HG03039 (cell line): ENCODE measurements at regions not wholly inside any gene's neighbourhood (a gene's known extent, or its start where the extent isn't known, plus 50 kb on each side); places are given as distances from the start of the nearest gene placed in this dataset.
"Not testable (repeated sequence)": the region's sequence is repeated elsewhere in the genome, so short reads cannot be mapped to it uniquely, and the experiment has no call there.

Source experiments
- ATAC-seq: cut with Tn5 transposase; IDR thresholded peaks from one replicate; pipeline ENCODE4 v1.9.1; 2021; ENCODE audit warnings: mild to moderate bottlenecking, moderate library complexity; ENCODE audit not compliant: unreplicated experiment

GRCh38 chr13:21909331-21909730 lies 238.5 kb downstream of the FGF9 start:
- no peak for ATAC-seq

DNA sequence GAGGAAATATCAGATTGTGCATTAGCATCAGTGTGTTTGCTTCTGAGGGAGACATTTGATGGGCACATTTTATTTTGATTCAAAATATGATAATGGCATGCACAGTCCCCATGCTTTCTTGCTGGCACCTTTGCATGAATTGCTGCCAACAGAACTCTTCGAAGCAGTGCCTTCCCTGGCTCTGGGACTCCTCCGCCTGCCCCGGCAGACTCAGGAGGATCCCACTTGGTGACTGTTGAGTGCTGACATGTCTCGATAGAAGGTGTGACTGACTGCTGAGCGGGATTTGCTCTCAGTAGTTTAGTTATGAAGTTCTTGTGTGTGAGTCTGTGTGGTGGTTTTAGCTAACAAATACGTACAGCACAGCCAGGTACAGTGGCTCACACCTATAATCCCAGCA lies 239.7 kb downstream of the FGF9 start:
- no peak for ATAC-seq

GRCh38 chr13:21911646-21912298 lies 240.9 kb downstream of the FGF9 start:
- no peak for ATAC-seq

- no peak for ATAC-seq
Observed at GRCh38 chr13:21913010-21913409, 242.1 kb downstream of the FGF9 start.

- ATAC-seq, result no peak
Observed at GRCh38 chr13:21917086-21918015, 246.5 kb downstream of the FGF9 start.

GRCh38 chr13:21920802-21921201 lies 249.9 kb downstream of the FGF9 start:
- ATAC-seq, result not testable (repeated sequence)

DNA sequence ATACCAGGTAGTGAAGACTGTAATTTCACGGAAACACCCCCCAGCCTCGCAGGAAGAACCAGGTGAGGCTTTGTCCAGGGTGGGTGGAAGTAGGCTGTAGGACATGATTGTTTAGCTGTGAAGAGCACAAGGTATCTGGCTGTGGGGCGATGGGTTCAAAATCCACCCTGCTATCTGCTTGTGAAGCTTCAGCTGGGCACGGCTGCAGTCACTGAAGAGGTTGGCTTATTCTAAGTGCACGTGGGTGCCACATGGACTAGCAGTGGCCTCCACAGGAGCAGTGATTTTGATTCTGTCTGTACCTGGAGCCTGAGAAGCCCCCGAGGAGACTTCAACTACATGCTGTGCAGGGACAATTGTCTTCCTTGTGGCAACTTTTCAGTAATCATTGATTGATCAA lies 254.1 kb downstream of the FGF9 start:
- no peak for ATAC-seq

DNA sequence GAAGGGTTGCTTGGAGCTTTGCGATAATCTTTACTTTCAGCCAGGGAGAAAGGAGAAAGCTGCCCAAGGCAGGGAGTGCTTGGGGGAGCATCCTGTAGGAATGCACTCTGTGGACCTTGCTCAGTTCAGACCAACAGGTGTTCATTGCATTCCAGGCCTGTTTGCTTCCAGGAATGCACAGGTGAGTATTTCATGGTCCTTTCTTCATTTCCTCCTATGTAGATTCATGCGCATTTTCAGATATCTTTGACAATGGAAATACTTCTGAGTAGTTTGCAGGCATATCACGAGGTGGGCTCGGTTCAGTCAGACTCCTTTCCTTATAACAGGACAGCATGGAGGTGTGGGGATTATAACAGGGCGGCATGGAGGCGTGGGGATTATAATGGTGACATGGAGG lies 254.8 kb downstream of the FGF9 start:
- ATAC-seq, result no peak

- no peak for ATAC-seq
Observed at GRCh38 chr13:21929400-21929799, 258.5 kb downstream of the FGF9 start.

DNA sequence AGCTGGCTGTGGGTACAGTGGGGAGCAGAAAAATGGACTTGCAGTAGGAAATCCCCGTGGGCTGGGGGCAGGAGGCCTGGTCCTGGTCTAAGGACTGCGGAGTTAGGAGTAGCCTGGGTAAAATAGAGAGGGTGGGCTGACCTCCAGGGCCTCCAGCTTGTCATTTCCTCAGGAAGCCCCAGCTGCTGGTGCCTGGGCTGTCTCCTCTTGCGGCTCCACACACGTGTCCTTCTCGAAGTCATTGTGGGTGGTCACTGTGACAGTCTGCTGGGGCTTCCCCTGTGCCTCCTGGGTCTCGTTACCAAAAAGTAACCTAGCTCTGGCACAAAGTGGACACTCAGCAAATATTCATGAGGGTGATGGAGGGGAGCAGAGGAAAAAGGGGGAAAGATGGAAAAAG lies 259.7 kb downstream of the FGF9 start:
- ATAC-seq, result no peak

- ATAC-seq, result no peak
Observed at GRCh38 chr13:21932578-21932977, 261.7 kb downstream of the FGF9 start.

DNA sequence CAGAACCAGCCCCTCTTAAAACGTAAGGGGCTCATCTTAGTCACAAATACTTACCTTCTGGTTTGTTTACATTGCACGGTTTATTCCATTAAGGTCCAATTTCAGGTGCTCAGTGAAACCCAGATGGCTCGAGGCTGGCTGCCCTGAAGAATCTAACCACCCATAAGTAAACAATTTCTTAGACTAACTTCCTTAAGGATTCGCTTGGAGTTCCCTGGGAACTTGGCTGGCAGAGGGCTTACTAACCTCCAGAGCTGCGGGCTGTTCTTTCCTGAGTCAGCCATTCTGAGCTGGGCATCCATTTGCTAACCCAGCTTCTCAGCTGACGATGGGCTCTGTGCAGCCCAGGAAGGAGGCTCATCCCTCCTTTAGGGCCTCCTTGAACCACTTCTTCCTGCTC lies 262.1 kb downstream of the FGF9 start:
- ATAC-seq, result no peak

DNA sequence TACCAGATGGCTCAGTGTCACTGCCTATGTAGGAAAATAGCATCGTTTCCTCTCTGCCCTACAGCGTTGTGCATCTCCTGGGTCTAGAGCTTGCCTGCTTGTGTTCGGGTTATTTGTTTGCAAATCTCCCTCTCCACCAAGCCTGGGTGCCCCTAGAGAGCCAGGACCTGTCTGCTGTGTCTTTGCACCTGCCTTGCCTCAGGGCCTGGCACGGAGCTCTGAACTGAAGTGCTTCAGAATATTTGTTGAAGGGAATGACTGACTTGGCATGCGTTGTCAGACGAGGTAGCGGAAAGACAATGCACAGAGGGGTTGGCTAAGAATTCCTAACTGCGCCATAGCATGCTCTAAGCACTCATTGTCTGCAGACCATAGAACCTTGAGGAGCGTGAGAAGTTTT lies 263.4 kb downstream of the FGF9 start:
- ATAC-seq, result no peak

DNA sequence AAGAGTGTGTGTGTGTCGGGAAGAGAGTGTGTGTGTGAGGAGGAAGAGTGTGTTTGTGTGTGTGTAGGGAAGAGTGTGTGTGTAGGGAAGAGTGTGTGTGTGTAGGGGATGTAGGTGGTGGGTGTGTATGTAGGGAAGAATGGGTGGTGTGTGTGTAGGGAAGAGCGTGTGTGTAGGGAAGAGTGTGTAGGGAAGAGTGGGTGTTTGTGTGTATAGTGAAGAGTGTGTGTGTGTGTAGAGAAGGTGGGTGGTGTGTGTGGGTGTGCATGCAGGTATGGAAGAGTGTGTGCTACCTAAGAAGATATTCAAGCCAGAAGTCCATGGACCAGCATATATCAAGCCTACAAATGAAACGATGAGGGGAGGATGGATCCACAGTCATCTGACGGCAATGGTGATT lies 265.8 kb downstream of the FGF9 start:
- ATAC-seq, result no peak

GRCh38 chr13:21938168-21938567 lies 267.3 kb downstream of the FGF9 start:
- ATAC-seq, result no peak

DNA sequence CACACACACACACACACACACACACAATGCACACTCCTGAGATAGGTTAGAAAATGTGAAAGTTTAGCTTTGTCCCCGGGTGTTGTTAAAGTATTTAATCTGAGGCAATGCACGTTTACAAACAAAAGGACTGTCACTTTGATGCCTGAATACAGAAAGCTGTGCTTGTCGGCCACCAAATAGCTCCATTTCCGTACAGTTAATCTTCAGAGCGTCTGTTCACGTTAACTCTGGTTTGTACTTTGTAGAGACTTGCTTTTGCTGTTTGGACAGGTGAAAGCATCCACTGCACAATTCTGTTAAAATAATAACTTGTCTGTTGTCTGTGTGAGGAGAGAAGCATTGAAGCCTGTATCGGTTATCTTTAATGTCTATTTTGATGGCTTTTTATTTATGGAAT lies 267.8 kb downstream of the FGF9 start:
- no peak for ATAC-seq

DNA sequence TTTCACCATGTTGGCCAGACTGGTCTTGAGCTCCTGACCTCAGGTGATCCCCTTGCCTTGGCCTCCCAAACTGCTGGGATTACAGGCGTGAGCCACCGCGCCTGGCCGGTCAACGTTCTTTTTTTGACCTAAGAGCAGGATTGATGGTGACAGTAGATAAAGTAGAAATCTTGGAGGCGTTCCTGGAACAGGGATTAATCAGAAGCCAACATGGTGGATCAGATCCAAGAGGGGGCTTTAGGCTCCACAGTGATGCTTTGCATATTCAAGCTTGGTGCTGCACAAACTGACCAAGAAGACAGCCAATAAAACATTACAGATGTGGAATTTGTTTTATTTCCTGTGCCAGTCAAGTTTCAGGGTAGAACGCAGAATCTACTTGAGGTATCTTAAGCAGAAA lies 271.2 kb downstream of the FGF9 start:
- ATAC-seq, result no peak

DNA sequence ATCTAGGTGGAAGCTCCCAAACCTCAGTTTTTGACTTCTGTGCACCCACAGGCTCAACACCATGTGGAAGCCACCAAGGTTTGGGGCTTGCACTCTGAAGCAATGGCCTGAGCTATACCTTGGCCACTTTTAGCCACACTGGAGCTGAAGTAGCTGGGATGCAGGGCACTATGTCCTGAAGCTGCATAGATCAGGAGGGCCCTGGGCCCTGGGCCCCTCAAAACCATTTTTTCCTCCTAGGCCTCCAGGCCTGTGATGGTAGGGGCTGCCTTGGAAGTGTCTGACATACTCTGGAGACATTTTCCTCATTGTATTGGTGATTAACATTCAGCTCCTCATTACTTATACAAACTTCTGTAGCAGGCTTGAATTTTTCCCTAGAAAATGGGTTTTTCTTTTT lies 273.7 kb downstream of the FGF9 start:
- ATAC-seq, result no peak

DNA sequence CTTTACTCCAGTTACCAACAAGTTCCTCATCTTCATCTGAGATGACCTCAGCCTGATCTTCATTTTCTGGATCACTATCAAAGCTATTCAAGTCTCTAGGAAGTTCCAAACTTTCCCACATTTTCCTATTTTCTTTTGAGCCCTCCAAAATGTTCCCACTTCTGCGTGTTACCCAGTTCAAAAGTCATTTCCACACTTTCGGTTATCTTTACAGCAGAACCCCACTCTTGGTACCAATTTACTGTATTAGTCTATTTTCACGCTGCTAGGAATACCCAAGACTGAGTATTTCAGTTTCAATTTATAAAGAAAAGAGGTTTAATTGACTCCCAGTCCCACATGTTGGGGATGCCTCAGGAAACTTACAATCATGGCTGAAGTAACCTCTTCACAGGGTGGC lies 274.3 kb downstream of the FGF9 start:
- ATAC-seq, result no peak

GRCh38 chr13:21946964-21947363 lies 276.1 kb downstream of the FGF9 start:
- no peak for ATAC-seq

DNA sequence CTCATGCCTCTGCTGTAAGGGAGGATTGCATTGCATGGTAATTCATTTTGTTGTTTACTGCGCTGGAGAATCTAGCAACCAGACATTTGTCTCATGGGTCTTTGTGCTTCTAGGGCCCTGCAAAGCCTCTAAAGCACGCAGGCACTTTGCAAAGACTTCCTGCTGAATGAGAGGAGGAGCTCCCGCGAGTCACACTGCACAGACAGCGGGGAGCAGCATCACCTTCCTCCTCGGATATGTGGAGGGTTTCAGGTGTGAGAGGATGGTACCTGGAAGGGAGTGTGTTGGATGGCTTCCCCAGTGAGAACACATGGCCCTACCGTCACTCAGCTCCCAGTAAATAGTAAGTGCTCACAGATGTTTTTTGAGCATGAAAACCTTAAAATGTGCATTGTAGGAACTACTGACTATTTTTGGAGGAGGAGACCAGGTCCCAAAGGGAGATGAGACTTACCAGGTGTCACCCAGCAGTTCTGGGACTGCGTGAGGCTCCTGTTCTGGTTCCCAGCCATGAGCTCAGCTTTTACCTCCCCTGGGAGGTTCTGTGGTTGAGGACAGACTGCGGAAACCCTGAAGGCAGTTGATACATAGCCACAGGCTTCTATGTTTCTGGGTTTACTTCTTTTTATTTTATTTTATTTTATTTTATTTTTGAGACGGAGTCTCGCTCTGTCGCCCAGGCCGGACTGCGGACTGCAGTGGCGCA lies 278.0 kb downstream of the FGF9 start:
- ATAC-seq, result no peak
